H1 (cell line): ENCODE measurements at regions not wholly inside any gene's neighbourhood (a gene's known extent, or its start where the extent isn't known, plus 50 kb on each side); places are given as distances from the start of the nearest gene placed in this dataset.

ENCODE experiments used
- CTCF ChIA-PET: fragments of 300-600 bp; sonication (Branson Sonifier 250); formaldehyde crosslinking; loops from one replicate; lab custom pipeline; 2021; ENCODE audit not compliant: partially characterized antibody; lab: Charles Lee
- POLR2A ChIA-PET: fragments of 300-600 bp; sonication (Branson Sonifier 250); formaldehyde crosslinking; loops from one replicate; lab custom pipeline; 2021; ENCODE audit warnings: inconsistent platforms; ENCODE audit not compliant: partially characterized antibody; lab: Charles Lee
- DNase-seq, 2 experiments: peaks; one replicate each; pipeline versions ENCODE4 v3.0.0 to v3.0.0-alpha.2; 2010 to 2022; ENCODE audit warnings: low spot score in 2 of 2, low read depth in 1 of 2, mixed read lengths in 1 of 2
- FAIRE-seq: peaks from 2 replicates; lab custom pipeline; 2011; peaks lifted over from hg19 to GRCh38; lab: Jason Lieb, UNC
- H2AFZ ChIP-seq: 2 replicates; pipeline ENCODE4 v1.8.1; 2012; ENCODE audit warnings: low read length, inconsistent platforms
- H2AK5ac ChIP-seq: 2 replicates; pipeline ENCODE4 v1.6.1; 2013; ENCODE audit warnings: low read depth, low read length
- H2BK120ac ChIP-seq: replicated peaks from 2 replicates; pipeline ENCODE3; 2013; ENCODE audit warnings: low read depth, low read length, inconsistent platforms
- H2BK12ac ChIP-seq: 2 replicates; pipeline ENCODE4 v1.6.1; 2013; ENCODE audit warnings: low read depth, low read length
- H2BK15ac ChIP-seq: 2 replicates; pipeline ENCODE4 v1.6.1; 2013; ENCODE audit warnings: low read length
- H2BK20ac ChIP-seq: 2 replicates; pipeline ENCODE4 v1.6.1; 2013; ENCODE audit warnings: low read length
- H2BK5ac ChIP-seq: 2 replicates; pipeline ENCODE4 v1.6.1; 2013; ENCODE audit warnings: low read depth, low read length
- H3K14ac ChIP-seq: 2 replicates; pipeline ENCODE4 v1.6.1; 2013; ENCODE audit warnings: inconsistent platforms; ENCODE audit not compliant: insufficient read length
- H3K18ac ChIP-seq: 2 replicates; pipeline ENCODE4 v1.6.1; 2013; ENCODE audit warnings: low read length; ENCODE audit errors: extremely low read depth
- H3K23ac ChIP-seq: 2 replicates; pipeline ENCODE4 v1.6.1; 2013; ENCODE audit warnings: inconsistent platforms; ENCODE audit not compliant: insufficient read length
- H3K23me2 ChIP-seq: 2 replicates; pipeline ENCODE4 v1.6.1; 2013; ENCODE audit warnings: low read depth, low read length
- H3K27ac ChIP-seq: 2 replicates; pipeline ENCODE4 v1.6.1; 2011; ENCODE audit warnings: low read depth, low read length, inconsistent platforms
- H3K27me3 ChIP-seq, 4 experiments: replicated peaks in 1 of 4; 1 replicate in 1 of 4; 2 replicates in 3 of 4; pipeline versions ENCODE4 v1.6.1 to v1.8.1; 2011 to 2013; ENCODE audit warnings: low read length in 3 of 4, mild to moderate bottlenecking in 3 of 4, inconsistent platforms in 2 of 4, mixed read lengths in 2 of 4, moderate library complexity in 1 of 4; ENCODE audit not compliant: control insufficient read depth in 3 of 4, insufficient read depth in 3 of 4; ENCODE audit errors: extremely low read depth in 1 of 4
- H3K36me3 ChIP-seq, 4 experiments: 2 replicates each; pipeline versions ENCODE4 v1.6.1 to v1.8.1; 2011 to 2013; ENCODE audit warnings: mild to moderate bottlenecking in 4 of 4, low read length in 3 of 4, moderate library complexity in 2 of 4, control low read depth in 1 of 4, inconsistent platforms in 1 of 4; ENCODE audit not compliant: insufficient read depth in 4 of 4, control insufficient read depth in 2 of 4
- H3K4ac ChIP-seq: replicated peaks from 2 replicates; pipeline ENCODE3; 2013; ENCODE audit warnings: low read length, low read depth, mixed read lengths, inconsistent platforms; ENCODE audit not compliant: insufficient read length
- H3K4me1 ChIP-seq, 4 experiments: replicated peaks in 1 of 4; 1 replicate in 1 of 4; 2 replicates in 3 of 4; pipeline versions ENCODE4 v1.6.1 to v1.8.1; 2011 to 2013; ENCODE audit warnings: low read length in 3 of 4, inconsistent platforms in 2 of 4, mixed read lengths in 1 of 4; ENCODE audit not compliant: insufficient read depth in 4 of 4, control insufficient read depth in 3 of 4
- H3K4me2 ChIP-seq, 2 experiments: 2 replicates each; pipeline versions ENCODE4 v1.6.1 to v1.8.1; 2011 to 2013; ENCODE audit warnings: low read depth in 2 of 2, low read length in 2 of 2, control low read depth in 1 of 2, inconsistent platforms in 1 of 2, mild to moderate bottlenecking in 1 of 2; ENCODE audit not compliant: insufficient read depth in 1 of 2
- H3K4me3 ChIP-seq, 4 experiments: fragments of 200-600, 300-600 bp in 1 of 4; sonication (generic), shearing (Covaris generic), sonication (Bioruptor Twin) in 1 of 4; 2 replicates each; pipeline versions ENCODE4 v1.5.1 to v1.8.1; 2011 to 2016; ENCODE audit warnings: low read length in 4 of 4, low read depth in 3 of 4, control low read depth in 2 of 4, inconsistent platforms in 2 of 4, mild to moderate bottlenecking in 2 of 4, mixed read lengths in 1 of 4, moderate library complexity in 1 of 4; ENCODE audit not compliant: insufficient read depth in 2 of 4; ENCODE audit errors: extremely low read depth in 1 of 4
- H3K56ac ChIP-seq: replicated peaks from 2 replicates; pipeline ENCODE3; 2013; ENCODE audit warnings: low read depth, mild to moderate bottlenecking, mixed read lengths, low read length, inconsistent platforms; ENCODE audit not compliant: insufficient read length
- H3K79me1 ChIP-seq: 2 replicates; pipeline ENCODE4 v1.6.1; 2013; ENCODE audit warnings: low read depth, low read length, control low read depth
- H3K79me2 ChIP-seq, 2 experiments: 2 replicates each; pipeline versions ENCODE4 v1.6.1 to v1.8.1; 2012 to 2013; ENCODE audit warnings: low read length in 2 of 2, mild to moderate bottlenecking in 2 of 2, inconsistent platforms in 1 of 2; ENCODE audit not compliant: insufficient read depth in 2 of 2, control insufficient read depth in 1 of 2
- H3K9ac ChIP-seq, 4 experiments: replicated peaks in 1 of 4; 1 replicate in 1 of 4; 2 replicates in 3 of 4; pipeline versions ENCODE4 v1.6.1 to v1.8.1; 2011 to 2013; ENCODE audit warnings: low read depth in 3 of 4, low read length in 3 of 4, control low read depth in 2 of 4, mild to moderate bottlenecking in 2 of 4, moderate library complexity in 2 of 4, inconsistent platforms in 1 of 4; ENCODE audit errors: extremely low read depth in 1 of 4
- H3K9me3 ChIP-seq, 2 experiments: 2 replicates each; pipeline versions ENCODE4 v1.6.1 to v1.8.1; 2012 to 2013; ENCODE audit warnings: mild to moderate bottlenecking in 2 of 2, moderate library complexity in 2 of 2, control low read depth in 1 of 2, inconsistent platforms in 1 of 2, low read depth in 1 of 2, low read length in 1 of 2, mixed read lengths in 1 of 2; ENCODE audit not compliant: insufficient read depth in 2 of 2
- H4K20me1 ChIP-seq, 2 experiments: replicated peaks in 1 of 2; 2 replicates each; pipeline versions ENCODE3 to v1.8.1; 2011 to 2013; ENCODE audit warnings: inconsistent platforms in 2 of 2, low read length in 2 of 2, mild to moderate bottlenecking in 1 of 2; ENCODE audit not compliant: insufficient read depth in 2 of 2, control insufficient read depth in 1 of 2
- H4K5ac ChIP-seq: 2 replicates; pipeline ENCODE4 v1.6.1; 2013; ENCODE audit warnings: low read length, low read depth, mixed read lengths, inconsistent platforms; ENCODE audit not compliant: insufficient read length
- H4K8ac ChIP-seq: 2 replicates; pipeline ENCODE4 v1.8.0; 2013; ENCODE audit warnings: mild to moderate bottlenecking, moderate library complexity, low read length, inconsistent platforms; ENCODE audit not compliant: insufficient read depth; ENCODE audit errors: extremely low read depth
- H4K91ac ChIP-seq: replicated peaks from 2 replicates; pipeline ENCODE3; 2013; ENCODE audit warnings: low read length, mixed read lengths, inconsistent platforms; ENCODE audit not compliant: insufficient read length
- SUZ12 ChIP-seq: fragments of 200-600 bp; sonication (generic); IDR thresholded peaks from 2 replicates; pipeline ENCODE4 v1.6.1; 2012; ENCODE audit warnings: mild to moderate bottlenecking, inconsistent platforms, low read length, moderate library complexity, mixed read lengths
- WGBS, 2 experiments: shearing (Covaris generic) in 1 of 2; methylation state at CpG; one replicate each; pipeline versions ENCODE4 v1.1.6 to v1.1.7; 2013 to 2015; ENCODE audit warnings: low lambda C conversion rate in 2 of 2, mixed read lengths in 2 of 2, inconsistent platforms in 1 of 2, low coverage in 1 of 2, missing lambda C conversion rate in 1 of 2; ENCODE audit not compliant: insufficient replicate concordance in 2 of 2, insufficient coverage in 1 of 2, insufficient read length in 1 of 2; ENCODE audit errors: extremely low coverage in 1 of 2, missing lambda C conversion rate in 1 of 2; 5-methylcytosine and 5-hydroxymethylcytosine counted together

DNA sequence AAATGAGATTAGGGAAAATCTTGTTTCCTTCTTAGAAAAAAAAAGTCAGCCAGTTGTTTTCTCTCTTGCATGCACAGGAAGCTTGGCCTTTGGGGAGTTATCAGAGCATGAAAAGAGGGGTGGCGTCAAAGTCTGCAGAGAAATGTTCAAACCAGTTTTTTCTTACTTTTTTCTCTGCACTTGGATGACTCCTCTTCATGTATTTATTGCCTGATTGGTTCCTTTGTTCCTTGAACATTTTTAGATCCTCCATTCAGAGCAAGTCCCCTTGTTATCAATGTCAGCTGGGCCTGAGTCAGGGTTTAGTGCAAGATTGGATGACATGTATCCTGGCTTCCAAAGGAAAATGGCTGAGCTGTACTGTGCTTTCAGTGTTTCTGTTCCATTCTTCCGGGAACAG lies 392.6 kb upstream of the BRINP1 start:
- POLR2A ChIA-PET, result no interaction called here
- Histone ChIP-seq H3K4me1 (peaks cover 0 to 13% (median 3%) of the 10 kb centered on the region in 4 experiments; a peak in 4 of 7 replicates), H3K23ac (no peak overlapping the region), H3K79me1 (no peaks in the 10 kb centered on the region), H3K4me3 (no peak overlapping the region), H3K23me2 (no peaks in the 10 kb centered on the region; the same call in 1 of the 2 replicates), H3K14ac (no peak overlapping the region), H3K27ac (no peak overlapping the region), H3K56ac (no peak overlapping the region), H2BK15ac (no peak overlapping the region), H3K18ac (no peak overlapping the region), H4K91ac (no peak overlapping the region), H3K36me3 (no peaks in the 10 kb centered on the region), H2AK5ac (no peak overlapping the region), H4K5ac (no peak overlapping the region), H3K79me2 (no peaks in the 10 kb centered on the region), H4K20me1 (no peaks in the 10 kb centered on the region), H2BK20ac (no peak overlapping the region), H3K4me2 (no peak overlapping the region), H3K4ac (no peak overlapping the region), H4K8ac (no peak overlapping the region), H2BK120ac (no peak overlapping the region), H2BK5ac (no peak overlapping the region), H3K9ac (no peak overlapping the region), H3K27me3 (no peaks in the 10 kb centered on the region), H2BK12ac (no peak overlapping the region), H2AFZ (no peak overlapping the region), H3K9me3 (no peaks in the 10 kb centered on the region)
- 91% methylated on average over 2 of the region's 2 CpGs; no CpG with 5 or more reads in 1 of the 2 experiments for WGBS, 2 experiments
- FAIRE-seq, result no peak
- no peak for DNase-seq
- CTCF ChIA-PET, result no interaction called here
- TF ChIP-seq SUZ12, result no peak
